MM.1S (cell line): ENCODE measurements at regions not wholly inside any gene's neighbourhood (a gene's known extent, or its start where the extent isn't known, plus 50 kb on each side); places are given as distances from the start of the nearest gene placed in this dataset.

Experiments
- EZH2 ChIP-seq: fragments of 300-600 bp; sonication (generic); optimal IDR thresholded peaks from 2 replicates; pipeline ENCODE3; 2017; ENCODE audit warnings: low read depth, mild to moderate bottlenecking, antibody characterized with exemption, low read length, mixed read lengths
- EZH2phosphoT487 ChIP-seq: fragments of 300-600 bp; sonication (generic); IDR thresholded peaks from 2 replicates; pipeline ENCODE4 v1.6.1; 2018; ENCODE audit warnings: antibody characterized with exemption, low read length
- TF ChIP-seq, protein P1 (sequence below): fragments of 300-600 bp; sonication (generic); IDR thresholded peaks from 2 replicates; pipeline ENCODE4 v1.5.1; 2016; ENCODE audit warnings: antibody characterized with exemption, low read length, mixed read lengths

DNA sequence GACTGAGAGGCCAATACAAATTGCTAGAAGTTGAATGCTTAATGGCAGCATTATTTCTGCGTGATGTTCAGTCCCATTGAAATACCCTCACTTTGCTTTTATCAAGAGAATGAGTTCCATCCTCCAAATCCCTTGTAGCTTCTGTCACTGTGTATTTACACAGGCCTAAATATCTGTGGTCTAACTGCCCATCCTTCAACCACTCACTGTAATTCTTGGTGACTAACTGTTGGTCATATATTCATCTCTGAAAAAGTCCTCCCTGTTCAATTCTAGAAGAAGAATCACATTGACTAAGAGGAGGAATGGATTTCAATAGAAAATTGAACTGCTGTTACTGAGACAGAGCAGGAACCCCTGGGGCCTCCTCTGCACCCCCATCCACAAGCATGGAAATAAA, 74.2 kb upstream of the L3MBTL4 start:
- TF ChIP-seq, protein P1, sequence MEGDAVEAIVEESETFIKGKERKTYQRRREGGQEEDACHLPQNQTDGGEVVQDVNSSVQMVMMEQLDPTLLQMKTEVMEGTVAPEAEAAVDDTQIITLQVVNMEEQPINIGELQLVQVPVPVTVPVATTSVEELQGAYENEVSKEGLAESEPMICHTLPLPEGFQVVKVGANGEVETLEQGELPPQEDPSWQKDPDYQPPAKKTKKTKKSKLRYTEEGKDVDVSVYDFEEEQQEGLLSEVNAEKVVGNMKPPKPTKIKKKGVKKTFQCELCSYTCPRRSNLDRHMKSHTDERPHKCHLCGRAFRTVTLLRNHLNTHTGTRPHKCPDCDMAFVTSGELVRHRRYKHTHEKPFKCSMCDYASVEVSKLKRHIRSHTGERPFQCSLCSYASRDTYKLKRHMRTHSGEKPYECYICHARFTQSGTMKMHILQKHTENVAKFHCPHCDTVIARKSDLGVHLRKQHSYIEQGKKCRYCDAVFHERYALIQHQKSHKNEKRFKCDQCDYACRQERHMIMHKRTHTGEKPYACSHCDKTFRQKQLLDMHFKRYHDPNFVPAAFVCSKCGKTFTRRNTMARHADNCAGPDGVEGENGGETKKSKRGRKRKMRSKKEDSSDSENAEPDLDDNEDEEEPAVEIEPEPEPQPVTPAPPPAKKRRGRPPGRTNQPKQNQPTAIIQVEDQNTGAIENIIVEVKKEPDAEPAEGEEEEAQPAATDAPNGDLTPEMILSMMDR, result no peak
- no peak for TF ChIP-seq EZH2phosphoT487
- no peak for TF ChIP-seq EZH2
